Activated T-cell treated with anti-CD3 and anti-CD28 coated beads for 4 hours (primary cell): ENCODE measurements at regions not wholly inside any gene's neighbourhood (a gene's known extent, or its start where the extent isn't known, plus 50 kb on each side); places are given as distances from the start of the nearest gene placed in this dataset.
"Not testable (repeated sequence)": the region's sequence is repeated elsewhere in the genome, so short reads cannot be mapped to it uniquely, and the experiment has no call there.

Source experiments
- DNase-seq: peaks from one replicate; pipeline ENCODE4 v3.0.0-alpha.2; 2020

DNA sequence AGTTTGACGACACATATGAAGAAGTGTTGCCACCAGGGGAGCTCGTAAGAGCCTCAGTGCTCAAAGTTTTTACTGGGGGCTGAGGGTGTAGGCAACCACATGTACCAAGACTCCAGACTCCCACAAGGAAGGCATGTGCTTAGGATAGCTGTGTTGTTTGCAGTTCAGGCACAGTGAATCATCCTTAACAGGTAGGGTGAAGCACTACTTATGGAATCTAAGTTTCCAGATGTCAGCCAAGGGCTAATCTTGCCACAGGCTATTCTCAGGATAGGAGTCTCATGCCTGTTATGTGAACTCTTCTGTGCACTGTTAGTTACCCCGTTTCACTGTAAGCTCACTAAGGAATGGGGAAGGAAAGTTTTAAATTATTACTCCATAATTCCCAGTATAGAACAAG is 202.6 kb downstream of the TMA16 start:
- no peak for DNase-seq

DNA sequence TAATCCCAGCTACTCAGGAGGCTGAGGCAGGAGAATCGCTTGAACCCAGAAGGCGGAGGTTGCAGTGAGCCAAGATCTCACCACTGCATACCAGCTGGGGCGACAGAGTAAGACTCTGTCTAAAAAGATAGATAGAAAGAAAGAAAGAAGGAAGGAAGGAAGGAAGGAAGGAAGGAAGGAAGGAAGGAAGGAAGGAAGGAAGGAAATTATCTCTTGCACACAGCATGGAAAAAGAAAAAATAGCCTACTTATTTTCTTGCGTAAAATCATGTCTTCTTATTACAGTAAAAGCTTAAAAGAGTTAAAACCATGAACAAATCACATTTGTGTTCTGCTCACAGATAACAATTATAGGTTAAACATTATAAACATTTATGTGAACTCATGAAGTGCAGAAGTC is 205.9 kb downstream of the TMA16 start:
- not testable (repeated sequence) for DNase-seq

DNA sequence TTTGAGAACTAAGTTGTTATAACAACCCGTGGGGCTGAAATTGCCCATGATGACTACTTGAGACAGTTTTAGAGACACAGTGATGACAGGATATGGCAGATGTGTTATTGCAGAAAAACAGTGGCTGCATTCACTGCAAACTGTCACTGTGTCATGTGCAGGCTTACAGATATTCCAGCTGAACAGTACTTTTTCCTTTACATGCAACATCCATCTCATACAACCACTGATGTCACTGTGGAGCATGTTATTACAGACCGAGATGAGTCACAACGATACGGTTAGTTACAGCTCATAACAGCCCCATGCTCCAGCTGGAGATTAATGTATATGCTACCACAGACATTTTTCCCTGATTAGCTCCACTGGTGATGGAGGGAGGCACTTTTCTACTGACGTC is 207.4 kb downstream of the TMA16 start:
- no peak for DNase-seq

DNA sequence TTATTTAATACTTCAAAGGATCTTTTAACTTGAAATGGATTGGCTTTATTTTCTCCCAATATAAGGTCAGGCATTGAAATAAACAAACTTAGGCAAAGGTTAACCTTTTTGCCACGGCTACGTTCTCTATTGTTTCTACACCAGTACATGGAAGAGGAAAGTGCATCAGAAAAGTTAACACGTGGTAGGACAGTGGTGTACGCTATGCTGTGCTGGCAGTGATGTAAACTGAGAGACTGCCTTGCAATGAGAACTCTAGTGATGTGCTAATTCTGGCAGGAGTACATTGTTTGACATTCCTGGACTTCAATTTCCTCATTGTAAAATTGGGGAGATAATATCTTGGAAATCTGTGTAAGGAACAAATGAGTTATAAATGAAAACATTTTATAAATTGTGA is 208.2 kb downstream of the TMA16 start:
- no peak for DNase-seq

DNA sequence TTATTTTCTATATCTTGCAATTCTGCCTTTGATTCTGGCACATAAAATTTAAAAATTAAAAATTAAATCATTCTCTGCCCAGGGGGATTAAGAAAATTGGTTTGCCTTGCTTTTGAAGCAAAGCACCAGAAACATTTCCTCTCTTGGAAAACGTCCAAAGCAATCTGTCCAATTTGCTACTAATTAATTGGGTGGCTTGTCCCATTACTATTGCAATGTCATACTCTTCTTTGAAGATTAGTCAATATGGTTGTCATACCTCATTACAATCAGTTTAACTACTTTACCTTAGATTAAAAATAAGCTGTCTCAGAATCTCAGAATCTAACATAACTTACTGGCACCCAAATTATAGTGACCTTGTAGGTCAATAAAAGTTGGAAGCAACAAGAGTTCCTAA is 208.8 kb downstream of the TMA16 start:
- no peak for DNase-seq

DNA sequence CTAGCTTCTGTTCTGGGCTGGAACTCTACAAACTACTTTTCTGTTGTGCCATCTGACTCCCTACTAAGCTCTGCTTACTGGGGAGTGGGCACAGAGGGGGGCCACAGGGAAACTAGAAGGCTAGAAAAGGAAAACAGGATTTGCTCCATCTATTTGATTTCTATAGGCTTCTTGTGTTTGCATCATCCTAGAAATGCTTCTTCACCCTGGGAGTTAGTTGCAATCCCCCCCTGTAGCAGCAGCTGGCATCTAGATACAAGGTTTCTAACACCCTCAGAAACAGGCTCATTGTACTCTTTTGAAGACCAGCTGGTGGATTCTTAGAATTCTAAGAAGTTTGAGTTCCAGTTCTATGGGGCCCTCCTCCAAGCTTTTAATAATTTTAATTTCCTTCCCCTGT is 213.4 kb downstream of the TMA16 start:
- no peak for DNase-seq

DNA sequence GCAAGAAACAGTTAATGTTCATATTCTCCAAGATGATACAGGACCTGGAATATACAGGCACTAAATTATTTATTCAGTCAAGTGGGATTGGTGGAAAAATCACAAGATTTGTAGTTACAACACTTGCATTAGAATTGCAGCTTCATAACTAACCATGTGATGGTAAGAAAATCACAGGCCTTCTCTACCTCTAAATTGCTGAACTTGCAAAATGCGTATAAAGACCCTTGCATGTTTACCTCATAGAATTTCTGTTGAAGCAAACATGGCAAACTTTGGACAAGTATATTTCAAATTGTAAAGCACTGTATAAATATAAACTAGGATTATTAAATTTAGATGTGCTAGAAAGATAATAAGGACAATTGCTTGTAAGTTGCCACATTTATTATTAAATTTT is 215.1 kb downstream of the TMA16 start:
- no peak for DNase-seq

DNA sequence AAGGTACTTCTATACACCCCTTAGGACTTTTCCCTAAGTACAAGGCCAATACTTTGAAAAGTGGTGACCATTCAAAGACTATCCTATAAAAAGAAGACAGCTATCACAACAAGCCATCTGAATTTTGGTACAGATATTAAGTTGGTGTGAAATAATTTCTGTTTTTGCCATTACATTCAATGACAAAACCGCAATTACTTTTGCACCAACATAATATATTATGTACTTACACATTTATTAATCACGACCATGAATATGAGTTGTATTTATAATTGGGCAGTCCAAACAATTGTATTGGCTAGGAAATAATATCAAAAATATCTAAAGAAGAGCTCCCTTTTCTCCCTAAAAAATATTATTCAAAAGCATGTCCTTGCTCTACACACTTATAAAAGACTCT is 215.7 kb downstream of the TMA16 start:
- DNase-seq: no peak

DNA sequence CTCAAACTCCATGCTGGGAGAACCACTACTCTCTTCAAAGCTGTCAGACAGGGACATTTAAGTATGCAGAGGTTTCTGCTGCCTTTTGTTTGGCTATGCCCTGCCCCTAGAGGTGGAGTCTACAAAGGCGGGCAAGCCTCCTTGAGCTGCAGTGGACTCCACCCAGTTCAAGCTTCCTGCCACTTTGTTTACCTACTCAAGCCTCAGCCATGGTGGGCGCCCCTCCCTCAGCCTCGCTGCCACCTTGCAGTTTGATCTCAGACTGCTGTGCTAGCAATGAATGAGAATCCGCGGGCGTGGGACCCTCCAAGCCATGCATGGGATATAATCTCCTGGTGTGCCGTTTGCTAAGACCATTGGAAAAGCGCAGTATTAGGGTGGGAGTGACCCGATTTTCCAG is 230.0 kb downstream of the TMA16 start:
- DNase-seq: not testable (repeated sequence)

DNA sequence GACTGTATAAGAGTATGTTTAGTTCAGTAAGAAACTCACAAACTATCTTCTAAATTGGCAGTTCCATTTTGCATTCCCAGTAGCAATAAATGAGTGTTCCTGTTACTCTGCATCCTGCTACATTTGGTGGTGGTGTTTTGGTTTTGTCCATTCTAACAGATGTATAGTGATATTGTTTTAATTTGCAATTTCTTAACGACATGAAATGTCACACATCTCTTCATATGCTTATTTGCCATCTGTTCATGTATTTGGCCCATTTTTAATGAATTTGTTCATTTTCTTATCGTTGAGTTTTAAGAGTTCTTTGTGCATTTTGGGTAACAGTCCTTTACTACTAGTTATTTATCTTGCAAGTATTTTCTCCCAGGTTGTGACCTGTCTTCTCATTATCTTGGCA is 232.2 kb downstream of the TMA16 start:
- DNase-seq: no peak

DNA sequence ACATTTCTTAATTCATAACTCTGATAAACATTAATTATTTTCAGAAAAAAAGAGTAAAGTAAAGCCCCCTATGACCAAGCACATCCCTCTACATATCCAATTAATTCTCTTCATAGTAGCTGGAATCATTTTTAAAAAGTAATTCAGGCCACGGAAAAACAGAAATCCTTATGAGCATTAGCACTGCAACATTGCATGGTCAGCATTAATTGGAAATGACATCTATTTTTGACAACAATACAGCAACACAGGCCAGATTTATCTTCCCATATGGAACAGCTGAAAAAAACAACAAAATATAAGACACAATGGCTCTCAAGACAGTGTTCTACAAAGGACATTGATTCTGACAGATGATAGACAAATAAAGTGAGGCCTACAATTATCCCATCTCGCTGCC is 236.6 kb downstream of the TMA16 start:
- DNase-seq: no peak

DNA sequence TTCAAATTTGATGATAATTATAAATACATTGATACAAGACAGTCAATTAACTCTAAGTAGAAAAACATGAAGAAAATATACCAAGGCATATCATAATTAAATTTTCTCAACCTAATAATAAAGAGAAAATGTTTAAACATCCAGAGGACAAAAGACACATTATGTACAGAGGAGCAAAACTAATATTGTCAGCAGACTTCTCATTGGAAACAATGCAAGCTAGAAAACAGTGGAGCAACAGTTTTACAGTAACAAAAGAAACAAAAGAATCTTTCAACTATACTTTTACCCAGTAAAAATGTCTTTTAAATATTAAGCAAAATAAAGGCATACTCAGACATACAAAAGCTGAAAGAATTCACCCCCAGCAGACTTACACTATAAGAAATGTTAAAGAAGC is 238.0 kb downstream of the TMA16 start:
- no peak for DNase-seq

DNA sequence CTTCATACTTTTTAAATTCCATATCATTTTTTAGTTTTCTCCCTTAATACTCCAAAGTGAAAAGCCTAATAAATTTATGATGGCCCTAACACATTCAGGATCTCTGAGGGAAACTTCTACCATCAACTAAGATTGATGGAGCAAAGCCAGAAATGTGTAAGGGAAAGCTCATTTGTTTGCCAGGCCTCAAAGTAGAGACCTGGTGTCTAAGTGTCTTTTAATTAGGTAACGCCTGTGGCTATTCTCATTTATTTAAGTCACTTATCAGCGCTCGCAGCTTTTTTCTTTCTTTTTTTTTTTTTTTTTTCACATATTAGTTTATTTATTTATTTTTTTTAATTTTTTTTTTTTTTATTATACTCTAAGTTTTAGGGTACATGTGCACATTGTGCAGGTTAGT is 242.4 kb downstream of the TMA16 start:
- DNase-seq: no peak

DNA sequence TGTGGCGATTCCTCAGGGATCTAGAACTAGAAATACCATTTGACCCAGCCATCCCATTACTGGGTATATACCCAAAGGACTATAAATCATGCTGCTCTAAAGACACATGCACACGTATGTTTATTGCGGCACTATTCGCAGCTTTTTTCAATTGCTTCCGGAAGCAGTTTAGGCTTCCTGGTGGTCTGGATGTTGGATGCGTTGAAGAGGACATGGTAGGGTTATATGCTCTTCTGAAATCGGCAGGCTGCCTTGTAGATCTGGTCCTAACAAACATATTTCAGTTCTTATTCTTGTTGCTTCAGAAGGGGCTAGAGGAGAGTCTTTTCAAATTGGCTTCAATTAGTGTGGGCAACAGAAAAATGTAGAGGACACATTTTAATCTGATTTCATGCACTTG is 243.4 kb downstream of the TMA16 start:
- not testable (repeated sequence) for DNase-seq

DNA sequence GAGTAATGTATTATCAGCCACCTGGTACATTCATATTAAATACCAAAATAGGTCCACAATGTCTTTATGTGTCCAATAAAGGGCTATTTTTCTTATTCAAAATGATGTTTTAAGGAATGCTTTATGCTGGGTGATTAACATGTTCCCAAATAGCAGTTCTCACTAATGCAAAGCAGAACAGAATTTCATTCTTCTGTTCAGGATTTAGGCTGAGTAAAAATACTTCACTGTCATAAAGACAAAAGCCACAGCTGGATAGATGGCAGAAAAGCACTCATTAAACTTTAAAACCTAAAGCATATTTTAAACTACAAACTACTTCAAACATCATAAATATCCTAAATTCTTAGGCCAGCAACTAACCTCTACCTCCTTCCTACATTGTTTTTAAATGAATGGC is 244.0 kb downstream of the TMA16 start:
- no peak for DNase-seq

DNA sequence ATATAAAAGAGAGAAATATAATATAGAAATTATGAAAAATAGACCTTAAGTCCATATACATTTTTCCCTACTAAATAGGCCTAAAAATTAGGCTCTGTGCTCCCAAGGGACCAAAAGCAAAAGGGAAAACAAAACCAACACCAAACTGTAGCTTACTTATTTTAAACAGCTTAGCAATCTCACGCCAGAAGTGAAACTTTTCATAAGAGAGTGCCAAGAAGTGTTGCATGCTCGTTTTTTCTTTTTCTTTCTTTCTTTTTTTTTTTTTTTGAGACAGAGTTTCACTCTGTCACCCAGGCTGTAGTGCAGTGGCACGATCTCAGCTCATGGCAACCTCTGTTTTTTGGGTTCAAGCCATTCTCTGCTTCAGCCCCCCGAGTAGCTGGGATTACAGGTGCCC is 250.4 kb downstream of the TMA16 start:
- no peak for DNase-seq

DNA sequence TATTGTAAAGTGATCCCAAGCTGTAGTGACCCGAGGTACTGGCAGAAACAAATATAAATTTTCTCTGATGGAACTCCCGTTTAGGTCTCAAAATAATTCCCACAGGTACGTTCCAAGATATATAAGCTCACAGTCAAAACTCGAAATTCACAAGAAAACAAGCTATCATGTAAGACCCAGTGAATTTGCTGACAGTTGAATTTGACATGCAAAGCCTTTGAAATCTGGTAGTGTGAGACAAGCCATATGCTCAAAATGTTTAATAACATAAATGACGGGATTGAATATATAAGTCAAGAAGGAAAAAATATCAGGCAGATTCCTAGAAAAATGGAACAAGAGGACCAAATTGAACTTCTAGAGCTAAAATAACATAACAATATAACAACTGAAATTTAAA is 252.8 kb downstream of the TMA16 start:
- no peak for DNase-seq

DNA sequence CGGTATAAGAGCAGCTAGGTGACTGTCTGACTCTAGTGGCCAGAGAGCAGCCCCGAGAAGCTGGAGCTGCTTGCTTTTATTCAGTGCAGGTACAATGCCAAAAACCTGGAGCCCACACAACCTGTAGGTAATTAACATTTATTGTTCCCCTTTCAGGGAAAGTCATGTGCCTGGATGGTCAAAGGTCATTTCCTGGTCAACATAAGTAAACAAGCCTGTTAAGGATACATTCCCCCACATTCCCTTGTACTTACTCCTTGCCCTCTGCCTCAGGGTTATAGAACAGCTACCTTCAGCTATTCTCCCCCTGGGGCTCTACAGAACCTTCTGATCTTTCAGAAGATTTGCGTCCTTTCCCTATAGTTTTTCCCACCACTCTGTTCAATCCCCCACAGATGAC is 253.4 kb downstream of the TMA16 start:
- no peak for DNase-seq

DNA sequence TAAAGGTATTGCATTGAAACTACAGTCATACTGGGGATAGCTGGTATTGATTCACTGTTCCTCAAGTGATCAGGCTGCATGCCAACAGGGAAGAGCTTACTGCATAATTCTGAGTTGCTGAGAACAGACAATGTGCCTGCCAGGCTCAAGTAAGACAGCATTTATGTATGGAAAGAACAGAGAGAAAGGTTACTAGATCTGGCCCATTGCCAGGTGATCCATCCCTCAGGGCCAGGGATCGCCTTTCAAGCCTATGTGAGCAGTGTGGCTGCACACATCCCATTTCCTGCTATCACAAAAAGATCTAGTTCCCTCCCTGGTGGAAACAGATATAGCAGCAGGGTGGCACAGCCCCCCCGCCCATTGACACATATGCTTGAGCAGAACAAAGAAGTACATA is 254.0 kb downstream of the TMA16 start:
- DNase-seq: no peak

DNA sequence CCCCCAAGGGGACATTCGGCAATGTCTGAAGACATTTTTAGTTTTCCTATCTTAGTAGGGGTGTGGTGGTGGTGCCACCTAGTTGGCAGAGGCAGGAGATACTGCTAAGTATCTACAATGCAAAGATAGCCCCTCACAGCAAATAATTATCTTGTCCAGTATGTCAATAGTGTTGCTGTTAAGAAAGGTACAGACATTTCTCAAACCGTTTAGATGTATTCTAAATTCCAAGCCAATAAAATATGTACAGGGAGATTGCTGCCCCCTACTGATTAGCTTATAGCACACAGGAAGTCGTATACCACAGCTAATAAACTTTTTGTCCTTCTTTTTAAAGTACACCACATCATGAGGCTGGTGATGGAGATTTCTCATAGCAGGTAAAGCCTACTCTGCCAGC is 260.5 kb downstream of the TMA16 start:
- DNase-seq: no peak

DNA sequence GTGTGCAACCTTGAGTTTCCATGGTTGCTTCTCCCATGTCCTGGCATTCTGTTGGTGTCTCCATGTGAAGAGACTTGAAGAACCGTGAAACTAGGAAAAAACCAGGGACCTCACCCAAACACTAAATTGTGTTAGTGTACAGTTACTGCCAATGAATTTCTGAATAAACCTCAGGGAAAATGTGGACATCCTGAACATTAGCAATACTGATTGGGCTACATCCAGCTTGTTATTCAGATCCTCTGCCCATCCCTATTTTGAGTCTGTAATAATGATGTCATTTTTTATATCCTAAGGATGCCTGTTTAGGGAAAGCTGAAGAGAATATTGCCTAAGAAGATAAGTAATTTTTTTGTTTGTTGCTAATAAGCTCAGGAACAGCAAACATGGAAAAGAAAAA is 262.7 kb downstream of the TMA16 start:
- DNase-seq: no peak

DNA sequence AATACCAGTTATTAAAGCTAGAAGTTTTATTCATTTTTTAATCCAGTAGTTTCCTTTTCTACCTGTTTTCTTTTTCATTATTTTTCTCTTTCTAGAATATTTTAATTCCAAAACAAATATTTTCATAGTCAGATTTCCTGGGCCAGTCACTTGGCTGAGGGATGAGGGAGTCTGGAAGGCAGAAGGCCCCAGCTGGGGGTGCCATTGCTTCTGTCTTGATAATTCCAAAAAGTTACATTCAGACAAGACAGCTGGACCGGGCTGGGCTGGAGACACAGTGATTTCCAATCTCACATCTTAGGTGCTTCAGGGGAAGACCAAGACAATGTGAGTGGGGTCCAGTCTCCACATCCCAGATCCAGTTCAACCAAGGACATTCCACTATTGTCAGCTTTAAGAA is 263.5 kb downstream of the TMA16 start:
- DNase-seq: no peak

DNA sequence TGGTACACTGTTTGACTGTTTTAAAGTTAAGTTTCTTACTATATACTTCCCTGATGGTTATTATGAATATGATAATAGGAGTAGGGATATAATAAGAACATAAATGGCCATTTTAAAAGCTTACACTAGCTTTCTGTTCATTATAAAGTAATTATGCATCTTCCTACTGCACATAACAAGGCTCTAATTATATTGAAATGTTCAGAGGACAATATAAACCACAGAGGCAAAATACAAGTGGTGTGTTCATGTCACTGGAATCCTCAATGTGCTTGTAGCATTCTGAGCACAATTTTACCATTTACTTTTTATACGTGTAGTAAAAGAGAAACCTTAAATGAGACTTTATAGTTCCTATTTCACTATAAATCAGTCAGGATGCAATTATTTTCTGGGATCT is 268.3 kb downstream of the TMA16 start:
- DNase-seq: no peak

DNA sequence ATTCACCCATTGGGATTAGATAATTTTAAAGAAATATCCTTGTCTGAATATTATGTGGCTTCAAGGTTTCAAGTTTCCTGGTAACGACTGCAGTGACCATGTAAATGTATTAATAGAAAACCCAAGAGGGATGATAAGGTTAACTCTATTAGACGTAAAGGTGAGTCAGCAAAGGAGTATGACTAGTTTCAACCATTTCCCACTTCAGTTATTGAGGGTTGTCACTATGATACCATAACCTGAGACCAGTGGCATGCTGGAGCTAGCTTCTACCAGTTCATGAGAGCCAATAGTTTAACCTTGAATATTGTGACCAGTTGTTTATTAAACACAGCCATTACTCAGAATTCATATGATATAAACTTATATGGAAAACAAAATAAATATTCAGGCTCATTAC is 270.1 kb downstream of the TMA16 start:
- DNase-seq: no peak

DNA sequence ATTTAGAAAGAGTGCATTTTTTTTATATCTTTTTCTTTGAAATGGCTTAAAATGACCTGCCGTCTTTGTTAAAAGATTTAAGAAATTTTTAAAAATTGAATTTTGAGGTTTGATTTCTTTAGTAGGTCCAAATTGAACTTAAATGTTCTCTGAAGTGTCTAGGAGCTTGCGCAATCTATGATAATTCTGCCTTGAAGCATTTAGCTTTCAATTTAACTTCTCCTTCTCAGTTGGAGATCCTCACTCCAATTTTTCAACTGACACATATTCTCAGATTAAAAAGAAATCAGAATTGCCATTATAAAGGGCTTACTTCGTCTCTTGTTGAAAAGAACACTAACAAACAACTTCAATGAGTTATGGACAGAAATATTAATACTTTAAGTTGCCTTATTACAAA is 273.5 kb downstream of the TMA16 start:
- DNase-seq: no peak

DNA sequence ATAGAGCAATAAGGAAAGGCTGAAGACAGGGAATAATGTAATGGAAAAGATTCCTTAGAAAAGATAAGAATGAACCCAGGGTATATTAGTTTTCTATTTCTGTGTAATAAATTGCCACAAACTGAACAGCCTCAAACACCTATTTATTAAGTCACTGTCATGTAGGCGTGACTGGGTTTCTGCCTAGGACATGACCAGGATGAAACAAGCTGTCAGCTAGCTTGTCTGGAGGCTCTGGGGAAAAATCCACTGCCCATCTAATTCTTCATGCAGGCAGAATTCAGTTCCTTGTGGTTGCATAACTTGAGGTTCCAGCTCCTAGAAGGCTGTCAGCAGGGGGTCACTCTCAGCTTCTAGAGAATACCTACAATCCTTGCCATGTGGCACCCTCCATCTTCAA is 277.7 kb downstream of the TMA16 start:
- DNase-seq: no peak

DNA sequence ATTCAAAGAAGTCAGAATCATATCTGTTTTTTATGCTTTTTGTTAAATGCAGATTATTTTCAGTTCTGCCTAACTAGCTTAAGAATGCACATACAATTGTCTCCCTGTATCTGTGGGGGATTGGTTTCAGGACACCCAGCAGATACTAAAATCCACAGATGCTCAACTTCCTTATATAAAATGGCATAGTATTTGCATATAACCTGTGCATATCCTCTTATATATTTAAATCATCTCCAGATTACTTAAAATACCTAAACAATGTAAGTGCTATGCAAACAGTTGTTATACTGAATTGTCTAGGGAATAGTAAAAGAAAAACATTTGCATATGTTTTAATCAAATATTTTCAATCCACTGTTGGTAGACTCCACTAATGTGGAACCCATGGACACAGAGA is 279.4 kb downstream of the TMA16 start:
- DNase-seq: no peak
